Fibroblast of lung (primary cell): ENCODE measurements at regions not wholly inside any gene's neighbourhood (a gene's known extent, or its start where the extent isn't known, plus 50 kb on each side); places are given as distances from the start of the nearest gene placed in this dataset.

ENCODE experiments used
- CTCF ChIP-seq, 2 donors: IDR thresholded peaks in 1 of 2; conservative IDR thresholded peaks in 1 of 2; 1 replicate in 1 of 2; 2 replicates in 1 of 2; pipeline ENCODE4 v1.5.1; 2011 to 2012; ENCODE audit warnings: low read length in 2 of 2, control low read depth in 1 of 2, inconsistent platforms in 1 of 2, low read depth in 1 of 2, mild to moderate bottlenecking in 1 of 2
- EZH2 ChIP-seq: IDR thresholded peaks from 2 replicates; pipeline ENCODE4 v1.5.1; 2012; ENCODE audit warnings: low read length, control low read depth, mild to moderate bottlenecking; ENCODE audit errors: missing control alignments

- no peak for TF ChIP-seq CTCF (conservative IDR thresholded peaks at IDR 0.05 in 1 of 2, IDR thresholded peaks at IDR 0.05 in 1 of 2; ENCODE audit: low read depth in 1 of 2, low read length in 2 of 2)
- TF ChIP-seq EZH2 = no peak
These were observed 99.5 kb upstream of the TMCC3 start for GRCh38 chr12:94749890-94750289.
